ENCODE measurements at regions not wholly inside any gene's neighbourhood (a gene's known extent, or its start where the extent isn't known, plus 50 kb on each side); places are given as distances from the start of the nearest gene placed in this dataset.
"Not testable (repeated sequence)": the region's sequence is repeated elsewhere in the genome, so short reads cannot be mapped to it uniquely, and the experiment has no call there.

DNA sequence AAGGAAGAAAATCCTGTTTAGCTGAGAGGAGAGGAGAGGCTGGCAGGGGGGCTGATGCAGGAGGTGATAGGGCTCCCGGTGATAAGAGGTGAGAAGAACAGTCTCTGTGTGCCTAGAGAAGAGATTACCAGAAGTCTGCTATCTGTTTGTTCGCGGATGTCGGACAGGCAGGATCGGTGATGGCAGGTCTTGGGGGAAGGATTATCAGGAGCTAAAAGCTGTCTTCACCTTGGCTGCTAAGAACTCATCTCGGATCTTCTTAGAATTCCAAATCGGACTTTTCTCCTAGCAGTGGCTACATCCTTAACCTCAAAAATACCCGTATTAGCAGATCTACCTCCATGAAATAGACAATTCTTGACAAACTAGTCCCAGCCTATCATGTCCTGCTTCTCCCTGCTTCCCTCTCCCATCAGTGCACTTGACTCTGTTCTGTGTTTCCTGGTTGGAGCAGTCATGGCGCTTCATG, 282.1 kb upstream of the TRIB2 start:
- DNase-seq = no peak

- no peak for DNase-seq
Measured at GRCh38 chr2:12435430-12436222, 281.1 kb upstream of the TRIB2 start.

GRCh38 chr2:12436483-12436882, 280.3 kb upstream of the TRIB2 start:
- no peak for DNase-seq

- no peak for DNase-seq
Measured at GRCh38 chr2:12436935-12437561, 279.7 kb upstream of the TRIB2 start.

GRCh38 chr2:12440731-12441130, 276.0 kb upstream of the TRIB2 start:
- no peak for DNase-seq

DNA sequence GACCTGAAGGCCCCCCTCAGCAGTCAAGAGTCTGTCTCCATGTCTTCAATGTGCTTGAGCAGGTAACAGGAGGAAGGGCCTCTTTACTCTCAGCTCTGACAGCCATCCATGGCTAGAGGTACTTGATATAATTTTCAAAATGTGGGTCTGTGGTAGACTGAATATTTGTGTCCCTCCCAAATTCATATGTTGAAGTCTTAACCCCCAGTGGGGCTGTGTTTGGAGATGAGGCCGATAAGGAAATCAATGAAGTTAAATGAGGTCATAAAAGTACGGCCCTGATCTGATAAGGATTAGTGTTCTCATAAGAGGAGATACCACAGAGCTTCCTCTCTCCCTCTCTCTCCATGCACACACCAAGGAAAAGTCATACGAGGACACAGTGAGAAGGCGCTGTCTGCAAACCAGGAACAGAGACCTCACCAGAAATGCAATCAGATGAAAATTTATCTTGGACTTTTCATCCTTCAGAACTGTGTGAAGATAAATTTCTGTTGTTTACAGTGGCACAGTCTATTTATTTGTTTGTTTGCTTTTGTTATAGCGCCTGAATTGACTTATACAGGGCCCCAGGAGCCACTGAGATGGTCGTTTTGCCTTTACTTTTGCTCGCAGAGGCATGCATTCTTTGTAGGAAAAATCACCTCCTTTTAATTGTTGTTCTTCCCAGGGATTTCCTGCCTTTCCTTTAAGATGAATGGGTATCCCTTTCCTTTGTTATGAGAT, 274.8 kb upstream of the TRIB2 start:
- DNase-seq = no peak

DNA sequence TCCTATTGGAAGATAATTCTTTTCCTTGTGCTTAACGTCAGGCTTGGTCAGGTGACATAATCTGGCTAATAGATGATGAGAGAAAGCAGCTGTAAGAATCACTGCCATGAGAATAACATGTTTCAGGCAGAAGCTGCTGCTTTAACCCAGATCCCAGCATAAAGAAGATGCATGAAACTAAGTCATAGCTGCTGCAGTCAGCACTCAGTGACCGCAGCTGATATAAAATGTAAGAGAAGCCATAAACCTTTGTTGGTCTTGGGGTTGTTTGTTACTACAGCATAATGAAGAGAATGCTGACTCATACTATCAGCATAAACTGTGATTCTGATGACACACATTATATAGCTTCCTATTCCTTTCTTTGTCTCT, 274.3 kb upstream of the TRIB2 start:
- no peak for DNase-seq

DNA sequence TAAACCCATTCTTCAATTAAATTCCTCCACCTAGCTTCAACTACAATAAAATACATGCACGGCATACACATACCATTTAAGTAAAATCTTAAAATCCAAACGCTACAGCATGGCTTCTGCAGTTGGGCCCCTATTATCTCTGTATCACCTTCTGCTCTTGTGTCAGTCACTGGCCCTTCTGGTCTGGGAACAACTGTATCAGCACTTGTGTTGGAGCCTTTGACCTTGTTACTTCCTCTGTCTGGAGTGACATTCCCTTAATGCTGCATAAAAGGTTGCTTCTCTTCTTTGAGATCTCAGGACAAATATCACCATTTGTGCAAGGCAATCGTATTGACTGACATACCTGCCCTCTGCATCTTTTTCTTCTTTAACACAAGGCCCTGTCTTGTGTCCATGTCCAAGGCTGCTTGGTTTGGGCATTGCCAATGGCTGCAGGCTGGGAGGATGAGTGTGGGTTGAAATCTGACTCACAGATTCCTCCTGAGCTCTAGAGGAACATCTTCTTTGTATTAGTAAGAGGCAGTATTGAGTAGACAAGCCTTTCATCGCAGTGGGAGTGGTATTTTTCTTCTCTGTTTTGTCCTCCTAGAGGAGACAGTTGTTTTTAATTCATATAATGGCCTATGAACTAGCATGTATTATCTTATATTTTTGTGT, 267.8 kb upstream of the TRIB2 start:
- DNase-seq = no peak

- DNase-seq = no peak
Measured at GRCh38 chr2:12451726-12452125, 265.0 kb upstream of the TRIB2 start.

GRCh38 chr2:12452185-12452584, 264.6 kb upstream of the TRIB2 start:
- DNase-seq = no peak

GRCh38 chr2:12453731-12454130, 263.0 kb upstream of the TRIB2 start:
- no peak for DNase-seq

DNA sequence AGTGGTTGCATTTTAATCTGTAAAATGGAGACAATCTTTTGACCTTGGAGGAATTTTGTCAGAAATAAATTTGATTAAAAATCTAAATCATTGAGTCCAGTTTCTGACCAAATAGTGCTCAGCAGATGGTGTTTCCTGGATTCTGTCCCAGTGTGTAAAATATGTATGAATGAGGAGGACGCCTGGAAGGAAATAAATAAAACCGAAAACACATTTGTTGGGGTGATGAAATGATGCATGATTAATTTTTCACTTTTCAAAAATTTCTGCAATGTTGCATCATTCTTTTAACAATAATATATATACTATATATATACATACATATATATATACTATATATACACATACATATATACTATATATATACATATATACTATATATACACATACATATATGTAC, 261.1 kb upstream of the TRIB2 start:
- DNase-seq = no peak

DNA sequence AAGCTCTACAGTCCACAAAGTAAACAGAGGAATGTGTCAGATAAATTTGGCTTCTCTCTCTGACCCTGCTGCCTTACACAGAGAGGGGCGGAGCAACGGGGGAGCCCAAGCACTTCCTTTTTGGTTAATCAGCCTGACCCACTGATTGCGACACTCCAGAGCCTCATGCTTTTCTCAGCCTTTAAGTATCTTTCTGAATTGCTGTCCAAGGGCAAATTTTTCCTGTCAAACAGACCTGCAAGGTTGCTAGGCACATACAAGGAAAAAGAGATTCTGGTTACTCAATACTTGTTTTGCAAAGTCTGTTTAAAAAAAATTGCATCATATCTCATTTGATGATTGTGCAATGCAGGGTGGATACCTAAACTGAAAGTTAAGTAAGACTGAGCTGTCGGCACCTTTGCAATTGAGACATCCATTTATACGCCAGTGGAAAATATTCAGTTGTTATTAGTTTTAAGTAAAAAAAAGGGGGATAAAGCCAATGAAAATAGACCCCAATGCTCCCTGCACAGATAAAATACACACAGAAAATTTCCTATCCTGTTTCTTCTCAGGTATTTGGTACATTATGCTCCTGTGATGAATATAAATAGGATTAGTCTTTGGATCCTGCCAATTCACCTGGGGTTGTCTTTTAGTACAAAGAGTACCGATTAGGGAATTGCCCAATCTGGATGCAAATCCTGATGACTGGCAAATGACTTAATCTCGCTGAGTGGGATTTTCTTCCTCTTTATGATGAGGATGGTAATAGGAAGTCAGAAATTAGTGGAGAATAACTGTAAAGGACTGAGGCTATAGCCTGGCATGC, 260.2 kb upstream of the TRIB2 start:
- peak; percentile 60 for DNase-seq

GRCh38 chr2:12457831-12458230, 258.9 kb upstream of the TRIB2 start:
- DNase-seq = no peak

- DNase-seq = no peak
Measured at GRCh38 chr2:12463189-12463588, 253.5 kb upstream of the TRIB2 start.

DNA sequence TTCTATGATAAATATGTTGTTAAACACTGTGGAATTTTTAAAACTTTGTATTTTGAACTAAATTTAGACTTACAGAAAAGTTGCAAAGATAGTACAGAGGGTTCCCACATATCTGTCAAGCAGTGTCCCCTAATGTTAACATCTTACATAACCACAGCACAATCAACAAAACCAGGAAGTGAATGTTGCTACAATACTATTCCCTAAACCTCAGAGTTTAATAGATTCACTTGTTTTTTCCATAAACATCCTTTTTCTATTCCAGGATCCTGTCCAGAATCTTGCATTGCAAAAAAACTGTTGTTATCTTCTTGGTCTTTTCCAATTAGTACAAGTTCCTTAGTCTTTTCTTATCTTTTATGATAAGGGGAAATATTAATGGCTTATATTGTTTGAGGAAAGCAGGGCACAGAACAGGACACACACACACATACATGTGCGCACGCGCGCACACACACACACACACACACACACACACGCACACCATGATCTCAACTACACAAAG, 251.1 kb upstream of the TRIB2 start:
- DNase-seq = no peak

- DNase-seq = no peak
Measured at GRCh38 chr2:12467303-12467702, 249.4 kb upstream of the TRIB2 start.

- no peak for DNase-seq
Measured at GRCh38 chr2:12469141-12469561, 247.6 kb upstream of the TRIB2 start.

- DNase-seq = not testable (repeated sequence)
Measured at GRCh38 chr2:12472265-12472664, 244.5 kb upstream of the TRIB2 start.

GRCh38 chr2:12478151-12479064, 238.3 kb upstream of the TRIB2 start:
- no peak for DNase-seq

GRCh38 chr2:12479065-12479601, 237.6 kb upstream of the TRIB2 start:
- DNase-seq = no peak
